H1 (cell line): ENCODE measurements at regions not wholly inside any gene's neighbourhood (a gene's known extent, or its start where the extent isn't known, plus 50 kb on each side); places are given as distances from the start of the nearest gene placed in this dataset.

Experiments
- CTCF ChIA-PET: fragments of 300-600 bp; sonication (Branson Sonifier 250); formaldehyde crosslinking; loops from one replicate; lab custom pipeline; 2021; ENCODE audit not compliant: partially characterized antibody; lab: Charles Lee
- POLR2A ChIA-PET: fragments of 300-600 bp; sonication (Branson Sonifier 250); formaldehyde crosslinking; loops from one replicate; lab custom pipeline; 2021; ENCODE audit warnings: inconsistent platforms; ENCODE audit not compliant: partially characterized antibody; lab: Charles Lee
- DNase-seq, 2 experiments: peaks; one replicate each; pipeline versions ENCODE4 v3.0.0 to v3.0.0-alpha.2; 2010 to 2022; ENCODE audit warnings: low spot score in 2 of 2, low read depth in 1 of 2, mixed read lengths in 1 of 2
- FAIRE-seq: peaks from 2 replicates; lab custom pipeline; 2011; peaks lifted over from hg19 to GRCh38; lab: Jason Lieb, UNC
- H2AFZ ChIP-seq: 2 replicates; pipeline ENCODE4 v1.8.1; 2012; ENCODE audit warnings: low read length, inconsistent platforms
- H2AK5ac ChIP-seq: 2 replicates; pipeline ENCODE4 v1.6.1; 2013; ENCODE audit warnings: low read depth, low read length
- H2BK120ac ChIP-seq: replicated peaks from 2 replicates; pipeline ENCODE3; 2013; ENCODE audit warnings: low read depth, low read length, inconsistent platforms
- H2BK12ac ChIP-seq: 2 replicates; pipeline ENCODE4 v1.6.1; 2013; ENCODE audit warnings: low read depth, low read length
- H2BK15ac ChIP-seq: 2 replicates; pipeline ENCODE4 v1.6.1; 2013; ENCODE audit warnings: low read length
- H2BK20ac ChIP-seq: 2 replicates; pipeline ENCODE4 v1.6.1; 2013; ENCODE audit warnings: low read length
- H2BK5ac ChIP-seq: 2 replicates; pipeline ENCODE4 v1.6.1; 2013; ENCODE audit warnings: low read depth, low read length
- H3K14ac ChIP-seq: 2 replicates; pipeline ENCODE4 v1.6.1; 2013; ENCODE audit warnings: inconsistent platforms; ENCODE audit not compliant: insufficient read length
- H3K18ac ChIP-seq: 2 replicates; pipeline ENCODE4 v1.6.1; 2013; ENCODE audit warnings: low read length; ENCODE audit errors: extremely low read depth
- H3K23ac ChIP-seq: 2 replicates; pipeline ENCODE4 v1.6.1; 2013; ENCODE audit warnings: inconsistent platforms; ENCODE audit not compliant: insufficient read length
- H3K23me2 ChIP-seq: 2 replicates; pipeline ENCODE4 v1.6.1; 2013; ENCODE audit warnings: low read depth, low read length
- H3K27ac ChIP-seq: 2 replicates; pipeline ENCODE4 v1.6.1; 2011; ENCODE audit warnings: low read depth, low read length, inconsistent platforms
- H3K27me3 ChIP-seq, 4 experiments: replicated peaks in 1 of 4; 1 replicate in 1 of 4; 2 replicates in 3 of 4; pipeline versions ENCODE4 v1.6.1 to v1.8.1; 2011 to 2013; ENCODE audit warnings: low read length in 3 of 4, mild to moderate bottlenecking in 3 of 4, inconsistent platforms in 2 of 4, mixed read lengths in 2 of 4, moderate library complexity in 1 of 4; ENCODE audit not compliant: control insufficient read depth in 3 of 4, insufficient read depth in 3 of 4; ENCODE audit errors: extremely low read depth in 1 of 4
- H3K36me3 ChIP-seq, 4 experiments: 2 replicates each; pipeline versions ENCODE4 v1.6.1 to v1.8.1; 2011 to 2013; ENCODE audit warnings: mild to moderate bottlenecking in 4 of 4, low read length in 3 of 4, moderate library complexity in 2 of 4, control low read depth in 1 of 4, inconsistent platforms in 1 of 4; ENCODE audit not compliant: insufficient read depth in 4 of 4, control insufficient read depth in 2 of 4
- H3K4ac ChIP-seq: replicated peaks from 2 replicates; pipeline ENCODE3; 2013; ENCODE audit warnings: low read length, low read depth, mixed read lengths, inconsistent platforms; ENCODE audit not compliant: insufficient read length
- H3K4me1 ChIP-seq, 4 experiments: replicated peaks in 1 of 4; 1 replicate in 1 of 4; 2 replicates in 3 of 4; pipeline versions ENCODE4 v1.6.1 to v1.8.1; 2011 to 2013; ENCODE audit warnings: low read length in 3 of 4, inconsistent platforms in 2 of 4, mixed read lengths in 1 of 4; ENCODE audit not compliant: insufficient read depth in 4 of 4, control insufficient read depth in 3 of 4
- H3K4me2 ChIP-seq, 2 experiments: 2 replicates each; pipeline versions ENCODE4 v1.6.1 to v1.8.1; 2011 to 2013; ENCODE audit warnings: low read depth in 2 of 2, low read length in 2 of 2, control low read depth in 1 of 2, inconsistent platforms in 1 of 2, mild to moderate bottlenecking in 1 of 2; ENCODE audit not compliant: insufficient read depth in 1 of 2
- H3K4me3 ChIP-seq, 4 experiments: fragments of 200-600, 300-600 bp in 1 of 4; sonication (generic), shearing (Covaris generic), sonication (Bioruptor Twin) in 1 of 4; 2 replicates each; pipeline versions ENCODE4 v1.5.1 to v1.8.1; 2011 to 2016; ENCODE audit warnings: low read length in 4 of 4, low read depth in 3 of 4, control low read depth in 2 of 4, inconsistent platforms in 2 of 4, mild to moderate bottlenecking in 2 of 4, mixed read lengths in 1 of 4, moderate library complexity in 1 of 4; ENCODE audit not compliant: insufficient read depth in 2 of 4; ENCODE audit errors: extremely low read depth in 1 of 4
- H3K56ac ChIP-seq: replicated peaks from 2 replicates; pipeline ENCODE3; 2013; ENCODE audit warnings: low read depth, mild to moderate bottlenecking, mixed read lengths, low read length, inconsistent platforms; ENCODE audit not compliant: insufficient read length
- H3K79me1 ChIP-seq: 2 replicates; pipeline ENCODE4 v1.6.1; 2013; ENCODE audit warnings: low read depth, low read length, control low read depth
- H3K79me2 ChIP-seq, 2 experiments: 2 replicates each; pipeline versions ENCODE4 v1.6.1 to v1.8.1; 2012 to 2013; ENCODE audit warnings: low read length in 2 of 2, mild to moderate bottlenecking in 2 of 2, inconsistent platforms in 1 of 2; ENCODE audit not compliant: insufficient read depth in 2 of 2, control insufficient read depth in 1 of 2
- H3K9ac ChIP-seq, 4 experiments: replicated peaks in 1 of 4; 1 replicate in 1 of 4; 2 replicates in 3 of 4; pipeline versions ENCODE4 v1.6.1 to v1.8.1; 2011 to 2013; ENCODE audit warnings: low read depth in 3 of 4, low read length in 3 of 4, control low read depth in 2 of 4, mild to moderate bottlenecking in 2 of 4, moderate library complexity in 2 of 4, inconsistent platforms in 1 of 4; ENCODE audit errors: extremely low read depth in 1 of 4
- H3K9me3 ChIP-seq, 2 experiments: 2 replicates each; pipeline versions ENCODE4 v1.6.1 to v1.8.1; 2012 to 2013; ENCODE audit warnings: mild to moderate bottlenecking in 2 of 2, moderate library complexity in 2 of 2, control low read depth in 1 of 2, inconsistent platforms in 1 of 2, low read depth in 1 of 2, low read length in 1 of 2, mixed read lengths in 1 of 2; ENCODE audit not compliant: insufficient read depth in 2 of 2
- H4K20me1 ChIP-seq, 2 experiments: replicated peaks in 1 of 2; 2 replicates each; pipeline versions ENCODE3 to v1.8.1; 2011 to 2013; ENCODE audit warnings: inconsistent platforms in 2 of 2, low read length in 2 of 2, mild to moderate bottlenecking in 1 of 2; ENCODE audit not compliant: insufficient read depth in 2 of 2, control insufficient read depth in 1 of 2
- H4K5ac ChIP-seq: 2 replicates; pipeline ENCODE4 v1.6.1; 2013; ENCODE audit warnings: low read length, low read depth, mixed read lengths, inconsistent platforms; ENCODE audit not compliant: insufficient read length
- H4K8ac ChIP-seq: 2 replicates; pipeline ENCODE4 v1.8.0; 2013; ENCODE audit warnings: mild to moderate bottlenecking, moderate library complexity, low read length, inconsistent platforms; ENCODE audit not compliant: insufficient read depth; ENCODE audit errors: extremely low read depth
- H4K91ac ChIP-seq: replicated peaks from 2 replicates; pipeline ENCODE3; 2013; ENCODE audit warnings: low read length, mixed read lengths, inconsistent platforms; ENCODE audit not compliant: insufficient read length
- CTCF ChIP-seq, 3 experiments: IDR thresholded peaks; 1 replicate in 2 of 3; 2 replicates in 1 of 3; pipeline versions ENCODE4 v1.5.1 to v1.6.1; 2011; ENCODE audit warnings: low read length in 3 of 3, mild to moderate bottlenecking in 3 of 3, inconsistent platforms in 2 of 3, low read depth in 1 of 3, moderate library complexity in 1 of 3; ENCODE audit not compliant: insufficient read depth in 1 of 3; ENCODE audit errors: control extremely low read depth in 1 of 3
- MAFK ChIP-seq: IDR thresholded peaks from 2 replicates; pipeline ENCODE4 v1.6.1; 2012; ENCODE audit warnings: low read depth, mild to moderate bottlenecking, improper control_type of control experiment, low read length
- NANOG ChIP-seq: IDR thresholded peaks from 2 replicates; pipeline ENCODE4 v1.6.1; 2011; ENCODE audit warnings: low read length, low read depth, mild to moderate bottlenecking, inconsistent platforms; ENCODE audit not compliant: insufficient read depth, poor library complexity, severe bottlenecking
- RAD21 ChIP-seq, 2 experiments: IDR thresholded peaks in 1 of 2; conservative IDR thresholded peaks in 1 of 2; 2 replicates each; pipeline ENCODE4 v1.6.1; 2011; ENCODE audit warnings: low read depth in 2 of 2, low read length in 2 of 2, improper control_type of control experiment in 1 of 2, inconsistent platforms in 1 of 2, mild to moderate bottlenecking in 1 of 2, moderate library complexity in 1 of 2
- SUZ12 ChIP-seq: fragments of 200-600 bp; sonication (generic); IDR thresholded peaks from 2 replicates; pipeline ENCODE4 v1.6.1; 2012; ENCODE audit warnings: mild to moderate bottlenecking, inconsistent platforms, low read length, moderate library complexity, mixed read lengths
- TAF7 ChIP-seq: optimal IDR thresholded peaks from 2 replicates; pipeline ENCODE3; 2011; ENCODE audit warnings: low read depth, mild to moderate bottlenecking, inconsistent platforms, low read length, moderate library complexity, borderline replicate concordance
- WGBS, 2 experiments: shearing (Covaris generic) in 1 of 2; methylation state at CpG; one replicate each; pipeline versions ENCODE4 v1.1.6 to v1.1.7; 2013 to 2015; ENCODE audit warnings: low lambda C conversion rate in 2 of 2, mixed read lengths in 2 of 2, inconsistent platforms in 1 of 2, low coverage in 1 of 2, missing lambda C conversion rate in 1 of 2; ENCODE audit not compliant: insufficient replicate concordance in 2 of 2, insufficient coverage in 1 of 2, insufficient read length in 1 of 2; ENCODE audit errors: extremely low coverage in 1 of 2, missing lambda C conversion rate in 1 of 2; 5-methylcytosine and 5-hydroxymethylcytosine counted together

- DNase-seq (peak; percentile 47 to 76), FAIRE-seq (peak; percentile 93)
- H3K18ac ChIP-seq, result no peak overlapping the region
- H3K23ac ChIP-seq, result no peak overlapping the region
- ChIA-PET POLR2A (interaction anchor here (1.1 to 3.2 kb wide), 2 partner anchors 64 to 126 kb away, joined by 3 to 12 read pairs; partner anchors contain the start of gene TRABD2B), CTCF (interaction anchor here (0.6 to 12.4 kb wide), 45 partner anchors 8 to 439 kb away, joined by 3 to 158 read pairs (median 6); partner anchors contain the start of genes SPATA6 and TRABD2B)
- no peak overlapping the region for H3K27ac ChIP-seq
- no peaks in the 10 kb centered on the region for H3K36me3 ChIP-seq
- no peaks in the 10 kb centered on the region for H3K79me1 ChIP-seq
- H2AK5ac ChIP-seq, result no peak overlapping the region
- H3K4me3 ChIP-seq, result no peak overlapping the region
- no peaks in the 10 kb centered on the region for H3K79me2 ChIP-seq
- no peak overlapping the region for H2BK12ac ChIP-seq
- no peak overlapping the region for H2BK120ac ChIP-seq
- no peaks in the 10 kb centered on the region for H3K9me3 ChIP-seq
- H4K20me1 ChIP-seq, result no peaks in the 10 kb centered on the region
- no peak overlapping the region for H3K9ac ChIP-seq
- H4K5ac ChIP-seq, result no peak overlapping the region
- H3K56ac ChIP-seq, result no peak overlapping the region
- H3K4me1 ChIP-seq, result peaks cover 0 to 6% (median 1%) of the 10 kb centered on the region in 4 experiments; a peak in 3 of 7 replicates
- 47% methylated on average over 3 of the region's 3 CpGs; no CpG with 5 or more reads in 1 of the 2 experiments for WGBS, 2 experiments
- no peaks in the 10 kb centered on the region; the same call in 1 of the 2 replicates for H3K23me2 ChIP-seq
- H2AFZ ChIP-seq, result no peak overlapping the region
- H2BK5ac ChIP-seq, result no peak overlapping the region
- H4K91ac ChIP-seq, result no peak overlapping the region
- H2BK15ac ChIP-seq, result no peak overlapping the region
- peak overlapping the region in 1 of 2 experiments; percentile 39; a peak in 1 of 4 replicates for H3K4me2 ChIP-seq
- no peak overlapping the region for H4K8ac ChIP-seq
- H3K27me3 ChIP-seq, result peaks cover 0 to 3% (median 0%) of the 10 kb centered on the region in 4 experiments; a peak in 1 of 7 replicates
- no peak overlapping the region for H3K14ac ChIP-seq
- no peak overlapping the region for H2BK20ac ChIP-seq
- H3K4ac ChIP-seq, result no peak overlapping the region
- TF ChIP-seq RAD21 (IDR thresholded peaks at IDR 0.05 in 1 of 2, conservative IDR thresholded peaks at IDR 0.05 in 1 of 2; ENCODE audit: low read depth in 2 of 2, low read length in 2 of 2) (peak; percentile 76 to 83), SUZ12 (no peak), CTCF (IDR thresholded peaks at IDR 0.05; ENCODE audit: control extremely low read depth in 1 of 3, insufficient read depth in 1 of 3, low read depth in 1 of 3, low read length in 3 of 3) (peak in 2 of 3 experiments; percentile 72 to 75; a peak in 3 of 4 replicates), MAFK (no peak), NANOG (peak; percentile 15), TAF7 (no peak)
Observed at GRCh38 chr1:48061162-48062136, 64.3 kb upstream of the TRABD2B start.
